Peyer's patch (tissue), 4 donors: ENCODE measurements at regions not wholly inside any gene's neighbourhood (a gene's known extent, or its start where the extent isn't known, plus 50 kb on each side); places are given as distances from the start of the nearest gene placed in this dataset.

Experiments
- POLR2A ChIP-seq, 2 donors: fragments of 450-650 bp; IDR thresholded peaks; one replicate each; pipeline ENCODE4 v1.5.1; 2017; ENCODE audit warnings: antibody characterized with exemption in 2 of 2, mild to moderate bottlenecking in 2 of 2, moderate library complexity in 2 of 2
- TF ChIP-seq, protein P1 (sequence below), 6 experiments: fragments of 450-650 bp in 4 of 6; fragments of 200-600 bp in 2 of 6; sonication (generic) in 1 of 6; IDR thresholded peaks; one replicate each; pipeline ENCODE4 v1.5.1; 2017 to 2019; ENCODE audit warnings: antibody characterized with exemption in 6 of 6, mild to moderate bottlenecking in 3 of 6, moderate library complexity in 1 of 6

DNA sequence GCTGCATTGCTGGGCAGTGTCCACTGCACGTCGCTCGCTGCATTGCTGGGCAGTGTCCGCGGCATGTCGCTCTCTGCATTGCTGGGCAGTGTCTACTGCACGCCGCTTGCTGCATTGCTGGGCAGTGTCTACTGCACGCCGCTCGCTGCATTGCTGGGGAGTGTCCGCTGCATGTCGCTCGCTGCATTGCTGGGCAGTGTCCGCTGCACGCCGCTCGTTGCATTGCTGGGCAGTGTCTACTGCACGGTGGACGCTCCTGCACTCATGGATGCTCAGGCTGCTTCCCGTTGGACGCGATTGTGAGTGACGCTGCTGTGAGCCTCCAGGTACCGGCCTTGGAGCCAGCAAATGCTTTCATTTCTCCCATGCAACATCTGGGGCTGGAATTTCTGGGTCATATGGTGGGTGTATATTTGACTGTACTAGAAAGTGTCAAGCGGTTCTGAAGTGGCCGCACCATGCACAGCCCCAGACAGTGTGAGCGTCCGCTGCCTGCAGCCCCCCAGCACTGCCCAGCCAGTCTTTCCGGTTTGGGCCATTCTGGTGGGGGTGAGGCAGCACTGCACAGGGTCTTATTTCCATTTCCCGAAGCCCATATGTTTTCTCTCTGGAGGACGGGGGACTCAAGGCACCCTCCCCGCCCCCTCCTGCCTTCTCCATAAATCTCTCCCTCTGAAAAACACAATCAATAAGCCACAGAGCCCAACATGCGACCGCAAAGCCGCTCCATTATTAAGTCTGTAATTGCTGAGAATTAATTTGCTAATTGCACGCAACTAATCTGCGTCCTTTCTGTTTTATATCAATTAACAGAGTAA is 97.4 kb downstream of the YTHDF1 start:
- TF ChIP-seq, protein P1, sequence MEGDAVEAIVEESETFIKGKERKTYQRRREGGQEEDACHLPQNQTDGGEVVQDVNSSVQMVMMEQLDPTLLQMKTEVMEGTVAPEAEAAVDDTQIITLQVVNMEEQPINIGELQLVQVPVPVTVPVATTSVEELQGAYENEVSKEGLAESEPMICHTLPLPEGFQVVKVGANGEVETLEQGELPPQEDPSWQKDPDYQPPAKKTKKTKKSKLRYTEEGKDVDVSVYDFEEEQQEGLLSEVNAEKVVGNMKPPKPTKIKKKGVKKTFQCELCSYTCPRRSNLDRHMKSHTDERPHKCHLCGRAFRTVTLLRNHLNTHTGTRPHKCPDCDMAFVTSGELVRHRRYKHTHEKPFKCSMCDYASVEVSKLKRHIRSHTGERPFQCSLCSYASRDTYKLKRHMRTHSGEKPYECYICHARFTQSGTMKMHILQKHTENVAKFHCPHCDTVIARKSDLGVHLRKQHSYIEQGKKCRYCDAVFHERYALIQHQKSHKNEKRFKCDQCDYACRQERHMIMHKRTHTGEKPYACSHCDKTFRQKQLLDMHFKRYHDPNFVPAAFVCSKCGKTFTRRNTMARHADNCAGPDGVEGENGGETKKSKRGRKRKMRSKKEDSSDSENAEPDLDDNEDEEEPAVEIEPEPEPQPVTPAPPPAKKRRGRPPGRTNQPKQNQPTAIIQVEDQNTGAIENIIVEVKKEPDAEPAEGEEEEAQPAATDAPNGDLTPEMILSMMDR (IDR thresholded peaks at IDR 0.05), result no peak
- no peak for TF ChIP-seq POLR2A (IDR thresholded peaks at IDR 0.05)
